SU-DHL-6 (cell line): ENCODE measurements at regions not wholly inside any gene's neighbourhood (a gene's known extent, or its start where the extent isn't known, plus 50 kb on each side); places are given as distances from the start of the nearest gene placed in this dataset.

ENCODE experiments used
- CTCF ChIP-seq: fragments of 200-600 bp; sonication (generic); IDR thresholded peaks from one replicate; pipeline ENCODE4 v1.5.1; 2017; ENCODE audit warnings: antibody characterized with exemption, mild to moderate bottlenecking, low read length, moderate library complexity; ENCODE audit not compliant: insufficient read depth, poor library complexity, severe bottlenecking
- EZH2phosphoT487 ChIP-seq: fragments of 200-600 bp; sonication (generic), shearing (Covaris generic); conservative IDR thresholded peaks from 2 replicates; pipeline ENCODE4 v1.6.1; 2018; ENCODE audit warnings: mild to moderate bottlenecking, antibody characterized with exemption, low read length, moderate library complexity, mixed read lengths

DNA sequence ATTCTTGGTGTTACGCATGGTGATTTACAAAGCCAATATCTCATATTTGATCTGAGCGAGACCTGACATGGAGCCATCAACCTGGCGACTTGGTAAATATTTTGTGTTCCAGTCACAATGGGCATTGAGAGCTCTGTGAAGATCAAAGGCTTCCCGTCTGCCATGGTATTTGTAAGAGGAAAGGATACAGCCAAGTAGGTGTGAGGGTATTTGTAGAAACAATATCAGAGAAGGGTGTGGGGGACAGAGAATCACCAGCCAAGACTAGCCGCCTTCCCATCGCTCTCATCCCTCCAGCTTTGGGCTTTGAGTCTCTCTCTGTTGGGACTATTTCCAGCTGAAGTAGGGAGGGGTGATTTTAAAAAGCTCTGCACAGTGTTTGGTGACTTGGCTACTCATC is 173.4 kb upstream of the BDNF start:
- TF ChIP-seq CTCF (no peak), EZH2phosphoT487 (no peak)
